Thymus (tissue), 11 donors: ENCODE measurements at regions not wholly inside any gene's neighbourhood (a gene's known extent, or its start where the extent isn't known, plus 50 kb on each side); places are given as distances from the start of the nearest gene placed in this dataset.
"Not testable (repeated sequence)": the region's sequence is repeated elsewhere in the genome, so short reads cannot be mapped to it uniquely, and the experiment has no call there.

ENCODE experiments used
- DNase-seq, 9 donors: peaks; one replicate each; pipeline ENCODE4 v3.0.0-alpha.2; 2013; ENCODE audit warnings: low spot score in 9 of 9, low read depth in 6 of 9, missing footprints in 1 of 9
- H3K27ac ChIP-seq, 2 donors: one replicate each; pipeline ENCODE4 v1.5.1; 2013; ENCODE audit warnings: control low read depth in 1 of 2, low read depth in 1 of 2, low read length in 1 of 2, mild to moderate bottlenecking in 1 of 2, moderate library complexity in 1 of 2
- H3K27me3 ChIP-seq, 2 donors: one replicate each; pipeline ENCODE4 v1.5.1; 2013; ENCODE audit warnings: low read length in 1 of 2; ENCODE audit not compliant: control insufficient read depth in 2 of 2, insufficient read depth in 1 of 2
- H3K36me3 ChIP-seq, 2 donors: one replicate each; pipeline ENCODE4 v1.5.1; 2013; ENCODE audit warnings: low read length in 1 of 2, mild to moderate bottlenecking in 1 of 2, moderate library complexity in 1 of 2; ENCODE audit not compliant: control insufficient read depth in 2 of 2, insufficient read depth in 2 of 2
- H3K4me1 ChIP-seq, 2 donors: one replicate each; pipeline ENCODE4 v1.5.1; 2013; ENCODE audit warnings: low read length in 2 of 2; ENCODE audit not compliant: control insufficient read depth in 2 of 2, insufficient read depth in 2 of 2
- H3K4me3 ChIP-seq, 2 donors: one replicate each; pipeline ENCODE4 v1.5.1; 2013; ENCODE audit warnings: low read length in 2 of 2, control low read depth in 1 of 2, mild to moderate bottlenecking in 1 of 2
- H3K9me3 ChIP-seq, 2 donors: one replicate each; pipeline ENCODE4 v1.5.1; 2013; ENCODE audit warnings: low read length in 1 of 2, mild to moderate bottlenecking in 1 of 2; ENCODE audit not compliant: control insufficient read depth in 2 of 2, insufficient read depth in 1 of 2
- WGBS: extraction: QIAGEN DNeasy Blood & Tissue Kit; methylation state at CpG from one replicate; pipeline ENCODE4 v1.1.7; 2013; 5-methylcytosine and 5-hydroxymethylcytosine counted together
- donor health status: healthy.

GRCh38 chr6:27558028-27558724 lies 85.3 kb upstream of the ZNF184 start:
- DNase-seq, result no peak
- Histone ChIP-seq H3K4me3 (no peak overlapping the region), H3K9me3 (peaks cover 0 to 4% of the 10 kb centered on the region in 2 donors), H3K27me3 (peaks cover 60 to 89% of the 10 kb centered on the region in 2 donors), H3K27ac (no peak overlapping the region), H3K36me3 (no peaks in the 10 kb centered on the region), H3K4me1 (no peaks in the 10 kb centered on the region)
- WGBS, result 11% methylated on average over 31 of the region's 31 CpGs

- Histone ChIP-seq H3K36me3 (no peaks in the 10 kb centered on the region), H3K27me3 (peaks cover 49 to 88% of the 10 kb centered on the region in 2 donors), H3K27ac (no peak overlapping the region), H3K4me1 (no peaks in the 10 kb centered on the region), H3K4me3 (no peak overlapping the region), H3K9me3 (peaks cover 0 to 1% of the 10 kb centered on the region in 2 donors)
- no peak for DNase-seq
- WGBS, result 36% methylated on average over 4 of the region's 4 CpGs
Measured at GRCh38 chr6:27556406-27556805, 83.5 kb upstream of the ZNF184 start.

DNA sequence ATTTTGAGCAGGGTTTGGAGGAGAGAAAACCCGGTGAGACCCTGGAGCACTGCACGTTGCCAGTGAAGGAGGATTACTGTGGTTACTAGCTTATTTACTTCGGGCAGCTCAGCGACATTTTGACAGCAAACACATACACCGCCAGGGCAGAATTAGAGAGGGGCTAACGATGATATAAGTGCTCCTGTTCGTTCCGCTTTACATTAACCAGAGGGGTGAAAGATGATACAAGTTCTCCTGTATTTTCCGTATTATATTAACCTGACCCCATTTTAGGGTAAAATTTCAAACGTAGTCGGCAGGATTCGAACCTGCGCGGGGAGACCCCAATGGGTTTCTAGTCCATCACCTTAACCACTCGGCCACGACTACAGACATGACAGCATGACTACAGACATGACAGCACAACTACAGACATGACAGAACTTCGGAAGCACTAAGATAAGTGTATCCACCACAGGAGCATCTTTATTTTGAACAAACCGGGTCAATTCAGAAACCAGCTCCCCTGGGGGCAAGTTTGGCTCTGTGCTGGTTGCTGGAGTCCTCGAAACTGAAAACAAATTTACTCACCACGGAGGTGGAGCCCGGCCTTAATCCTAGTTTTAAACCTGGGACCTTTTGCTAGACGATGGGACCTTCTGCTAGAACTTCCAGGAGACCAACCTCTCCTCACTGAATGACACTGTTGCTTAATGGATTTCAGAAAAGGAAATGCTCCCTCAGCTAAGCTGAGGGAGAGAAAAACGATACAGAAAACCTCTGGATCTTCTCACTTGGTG lies 80.4 kb upstream of the ZNF184 start:
- no peak for DNase-seq
- Histone ChIP-seq H3K4me1 (no peaks in the 10 kb centered on the region), H3K27me3 (peaks cover 35 to 73% of the 10 kb centered on the region in 2 donors), H3K27ac (no peak overlapping the region), H3K9me3 (no peaks in the 10 kb centered on the region), H3K36me3 (no peaks in the 10 kb centered on the region), H3K4me3 (no peak overlapping the region)
- WGBS, result 12% methylated on average over 23 of the region's 23 CpGs

DNA sequence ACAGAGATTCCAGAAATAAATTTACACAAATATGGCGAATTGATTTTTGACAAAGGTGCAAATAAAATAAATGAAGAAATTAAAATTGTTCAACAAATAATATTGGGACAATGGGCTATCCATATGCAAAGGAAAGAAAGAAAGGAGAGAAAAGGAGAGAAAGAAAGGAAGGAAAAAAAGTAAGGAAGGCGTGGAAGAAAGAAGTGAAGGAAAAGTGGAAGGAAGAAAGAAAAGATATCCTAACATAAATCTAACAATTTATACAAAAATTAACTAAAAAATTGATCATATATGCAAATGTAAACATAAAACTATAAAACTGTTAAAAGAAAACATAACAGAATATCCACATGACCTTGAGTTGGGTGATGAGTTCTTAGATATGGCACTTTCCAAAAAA lies 78.7 kb upstream of the ZNF184 start:
- H3K4me1 ChIP-seq, result no peaks in the 10 kb centered on the region
- peaks cover 36 to 73% of the 10 kb centered on the region in 2 donors for H3K27me3 ChIP-seq
- WGBS, result 95% methylated on average over 2 of the region's 2 CpGs

DNA sequence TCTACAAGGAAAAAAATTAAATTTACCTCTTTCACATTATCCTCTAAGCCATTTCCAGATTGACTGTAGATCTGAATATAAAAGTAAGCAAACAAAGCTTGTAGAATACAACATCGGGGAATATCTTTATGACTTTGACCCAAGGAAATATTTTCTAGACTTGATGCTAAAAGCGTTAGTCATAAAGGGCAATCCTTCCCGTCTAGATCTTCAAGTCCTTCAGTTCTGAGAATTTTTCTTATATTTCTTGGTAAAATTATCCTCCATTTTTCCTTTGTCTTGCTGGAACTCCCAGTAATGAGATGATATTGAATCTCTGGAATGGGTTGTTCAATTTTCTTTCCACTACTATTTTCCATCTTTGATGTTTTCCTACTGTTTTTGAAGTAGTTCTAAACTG lies 77.8 kb upstream of the ZNF184 start:
- no peak overlapping the region for H3K27ac ChIP-seq
- no peaks in the 10 kb centered on the region for H3K36me3 ChIP-seq
- H3K9me3 ChIP-seq, result peaks cover 0 to 3% of the 10 kb centered on the region in 2 donors
- H3K4me3 ChIP-seq, result no peak overlapping the region
- H3K4me1 ChIP-seq, result no peaks in the 10 kb centered on the region
- no peak for DNase-seq
- peaks cover 43 to 75% of the 10 kb centered on the region in 2 donors for H3K27me3 ChIP-seq
- WGBS, result 89% methylated on average over 3 of the region's 3 CpGs

More for the DNA sequence above, 78.7 kb upstream of the ZNF184 start:
- Histone ChIP-seq H3K27ac (no peak overlapping the region), H3K9me3 (peaks cover 0 to 2% of the 10 kb centered on the region in 2 donors), H3K36me3 (no peaks in the 10 kb centered on the region), H3K4me3 (no peak overlapping the region)
- DNase-seq, result no peak

DNA sequence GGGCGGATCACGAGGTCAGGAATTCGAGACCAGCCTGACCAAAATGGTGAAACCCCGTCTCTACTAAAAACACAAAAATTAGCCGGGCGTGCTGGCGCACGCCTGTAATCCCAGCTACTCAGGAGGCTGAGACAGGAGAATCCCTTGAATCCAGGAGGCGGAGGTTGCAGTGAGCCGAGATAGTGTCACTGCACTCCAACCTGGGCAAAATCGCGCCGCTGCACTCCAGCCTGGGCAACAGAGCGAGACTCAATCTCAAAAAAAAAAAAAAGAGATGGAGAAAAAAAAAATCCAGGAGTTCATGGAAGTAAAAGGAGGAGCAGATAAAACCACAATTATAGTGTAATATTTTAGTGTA lies 76.3 kb upstream of the ZNF184 start:
- not testable (repeated sequence) for H3K4me3 ChIP-seq, H3K36me3 ChIP-seq, H3K27ac ChIP-seq, H3K9me3 ChIP-seq, DNase-seq, H3K4me1 ChIP-seq
- peaks cover 49 to 76% of the 10 kb centered on the region in 2 donors for H3K27me3 ChIP-seq
- 87% methylated on average over 14 of the region's 14 CpGs for WGBS

GRCh38 chr6:27547157-27548075 lies 74.5 kb upstream of the ZNF184 start:
- Histone ChIP-seq H3K4me3 (no peak overlapping the region), H3K27ac (no peak overlapping the region), H3K27me3 (peaks cover 49 to 74% of the 10 kb centered on the region in 2 donors), H3K9me3 (peaks cover 0 to 3% of the 10 kb centered on the region in 2 donors), H3K4me1 (peaks cover 0 to 3% of the 10 kb centered on the region in 2 donors), H3K36me3 (no peaks in the 10 kb centered on the region)
- peak in 1 of 9 donors; percentile 15 for DNase-seq
- 25% methylated on average over 23 of the region's 23 CpGs for WGBS

DNA sequence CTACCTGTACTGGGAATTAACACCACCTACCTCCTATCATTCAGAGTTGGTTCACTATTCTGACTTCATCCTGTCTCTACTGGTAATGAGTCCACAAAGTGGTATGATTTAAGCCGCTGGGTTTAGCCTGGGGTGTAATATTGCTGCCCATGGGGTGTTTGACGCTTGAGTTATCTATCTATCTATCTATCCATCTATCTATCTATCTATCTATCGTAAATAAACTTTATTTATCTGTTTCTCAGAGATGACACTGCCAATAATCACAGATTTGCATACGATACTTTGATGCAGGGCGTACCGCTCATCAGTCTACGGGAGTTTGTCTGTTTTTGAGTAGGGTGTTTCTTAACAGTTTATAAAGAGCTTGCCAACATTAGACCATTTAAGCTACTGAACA lies 73.6 kb upstream of the ZNF184 start:
- peaks cover 0 to 3% of the 10 kb centered on the region in 2 donors for H3K9me3 ChIP-seq
- no peaks in the 10 kb centered on the region for H3K36me3 ChIP-seq
- no peak overlapping the region for H3K27ac ChIP-seq
- 83% methylated on average over 7 of the region's 7 CpGs for WGBS
- peaks cover 0 to 3% of the 10 kb centered on the region in 2 donors for H3K4me1 ChIP-seq
- H3K27me3 ChIP-seq, result peaks cover 55 to 77% of the 10 kb centered on the region in 2 donors
- H3K4me3 ChIP-seq, result no peak overlapping the region
- no peak for DNase-seq
